Activated T-cell treated with anti-CD3 and anti-CD28 coated beads, Interleukin-2, amount 50 U/mL, for 72 hours (primary cell): ENCODE measurements at regions not wholly inside any gene's neighbourhood (a gene's known extent, or its start where the extent isn't known, plus 50 kb on each side); places are given as distances from the start of the nearest gene placed in this dataset.

ENCODE experiments used
- ATAC-seq, 2 donors: fragments of 150-1000 bp; cut with Tn5 transposase; replicated peaks in 1 of 2; 2 replicates each; pipeline ENCODE4 v1.10.0; 2021; ENCODE audit warnings: moderate library complexity in 2 of 2, mild to moderate bottlenecking in 1 of 2
- DNase-seq, 2 donors: peaks; one replicate each; pipeline ENCODE4 v3.0.0; 2021 to 2022; ENCODE audit warnings: mixed read lengths in 1 of 2
- H3K27ac Mint-ChIP-seq: one replicate; pipeline ENCODE4 v1.8.0; 2022; ENCODE audit warnings: mild to moderate bottlenecking, moderate library complexity, mixed read lengths
- H3K27me3 Mint-ChIP-seq: one replicate; pipeline ENCODE4 v1.8.0; 2022; ENCODE audit warnings: low read depth, mixed read lengths
- H3K36me3 Mint-ChIP-seq, 2 donors: one replicate each; pipeline ENCODE4 v1.8.0; 2022; ENCODE audit warnings: mixed read lengths in 2 of 2, mild to moderate bottlenecking in 1 of 2; ENCODE audit not compliant: insufficient read depth in 2 of 2
- H3K4me1 Mint-ChIP-seq: one replicate; pipeline ENCODE4 v1.8.0; 2022; ENCODE audit warnings: low read depth, mixed read lengths
- H3K4me3 Mint-ChIP-seq, 2 donors: one replicate each; pipeline ENCODE4 v1.8.0; 2022; ENCODE audit warnings: mild to moderate bottlenecking in 2 of 2, mixed read lengths in 2 of 2, moderate library complexity in 2 of 2
- H3K9me3 Mint-ChIP-seq, 2 donors: one replicate each; pipeline ENCODE4 v1.8.0; 2022; ENCODE audit warnings: mixed read lengths in 2 of 2

DNA sequence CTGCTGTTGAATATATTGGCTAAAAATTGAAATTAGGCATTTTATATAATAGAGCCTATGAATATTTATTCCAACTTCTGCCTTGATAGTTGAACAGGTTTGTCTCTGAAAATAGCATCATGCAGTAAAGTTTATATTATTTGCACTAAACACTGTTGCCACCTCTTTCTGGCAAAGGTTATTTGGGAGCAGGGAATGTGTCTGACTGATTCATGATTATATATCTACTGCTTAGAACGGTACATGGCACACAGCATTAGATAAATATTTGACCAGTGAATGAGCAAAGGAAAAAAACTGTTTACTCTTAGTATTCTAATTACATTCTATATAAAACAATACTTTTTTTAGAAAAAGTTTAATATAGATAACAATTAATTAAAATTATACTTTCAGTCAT lies 123.1 kb upstream of the MGAT4C start:
- Mint-ChIP-seq H3K27ac (no peak overlapping the region), H3K4me1 (no peaks in the 10 kb centered on the region), H3K27me3 (no peaks in the 10 kb centered on the region), H3K36me3 (peaks cover 0 to 1% of the 10 kb centered on the region in 2 donors), H3K4me3 (no peak overlapping the region), H3K9me3 (peaks cover 4 to 12% of the 10 kb centered on the region in 2 donors)
- no peak for DNase-seq
- no peak for ATAC-seq

- DNase-seq (no peak), ATAC-seq (no peak)
- Mint-ChIP-seq H3K27me3 (no peaks in the 10 kb centered on the region), H3K9me3 (peaks cover 0 to 4% of the 10 kb centered on the region in 2 donors), H3K4me3 (no peak overlapping the region), H3K27ac (no peak overlapping the region), H3K4me1 (no peaks in the 10 kb centered on the region), H3K36me3 (peaks cover 0 to 1% of the 10 kb centered on the region in 2 donors)
Observed at GRCh38 chr12:86376052-86376451, 119.9 kb upstream of the MGAT4C start.

- Mint-ChIP-seq H3K27me3 (no peaks in the 10 kb centered on the region), H3K4me1 (no peaks in the 10 kb centered on the region), H3K27ac (no peak overlapping the region), H3K36me3 (peaks cover 0 to 1% of the 10 kb centered on the region in 2 donors), H3K4me3 (no peak overlapping the region), H3K9me3 (peaks cover 0 to 4% of the 10 kb centered on the region in 2 donors)
- DNase-seq (no peak), ATAC-seq (no peak)
Observed at GRCh38 chr12:86373813-86374212, 117.6 kb upstream of the MGAT4C start.

GRCh38 chr12:86367137-86367536 lies 110.9 kb upstream of the MGAT4C start:
- ATAC-seq (no peak), DNase-seq (no peak)
- peaks cover 2 to 4% of the 10 kb centered on the region in 2 donors for H3K9me3 Mint-ChIP-seq
- H3K4me3 Mint-ChIP-seq: no peak overlapping the region
- H3K27me3 Mint-ChIP-seq: no peaks in the 10 kb centered on the region
- H3K36me3 Mint-ChIP-seq: peaks cover 0 to 2% of the 10 kb centered on the region in 2 donors
- H3K27ac Mint-ChIP-seq: no peak overlapping the region
- H3K4me1 Mint-ChIP-seq: no peaks in the 10 kb centered on the region

DNA sequence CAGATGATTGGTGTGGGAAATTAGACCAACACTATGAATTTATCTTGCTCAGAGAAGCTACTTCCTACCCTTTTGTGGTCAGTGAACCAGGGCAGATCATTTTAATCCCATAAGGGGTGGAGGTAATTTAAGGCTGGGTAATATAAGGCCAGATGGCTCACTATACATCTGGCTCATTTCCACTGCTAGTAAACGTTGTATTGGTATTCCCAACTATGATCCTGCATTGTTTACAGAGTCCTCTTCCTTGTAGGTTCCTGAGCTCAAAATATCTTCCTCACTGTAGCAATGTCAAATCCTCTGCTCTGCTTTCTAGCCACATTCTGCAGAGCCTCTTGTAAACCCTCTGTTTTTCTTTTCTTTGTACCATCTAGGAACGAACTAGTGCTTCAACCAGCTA lies 93.0 kb upstream of the MGAT4C start:
- Mint-ChIP-seq H3K4me1 (no peaks in the 10 kb centered on the region), H3K36me3 (peaks cover 0 to 2% of the 10 kb centered on the region in 2 donors), H3K27ac (no peak overlapping the region), H3K4me3 (no peak overlapping the region), H3K27me3 (no peaks in the 10 kb centered on the region), H3K9me3 (peaks cover 3% of the 10 kb centered on the region in 2 donors)
- DNase-seq (no peak), ATAC-seq (no peak)

DNA sequence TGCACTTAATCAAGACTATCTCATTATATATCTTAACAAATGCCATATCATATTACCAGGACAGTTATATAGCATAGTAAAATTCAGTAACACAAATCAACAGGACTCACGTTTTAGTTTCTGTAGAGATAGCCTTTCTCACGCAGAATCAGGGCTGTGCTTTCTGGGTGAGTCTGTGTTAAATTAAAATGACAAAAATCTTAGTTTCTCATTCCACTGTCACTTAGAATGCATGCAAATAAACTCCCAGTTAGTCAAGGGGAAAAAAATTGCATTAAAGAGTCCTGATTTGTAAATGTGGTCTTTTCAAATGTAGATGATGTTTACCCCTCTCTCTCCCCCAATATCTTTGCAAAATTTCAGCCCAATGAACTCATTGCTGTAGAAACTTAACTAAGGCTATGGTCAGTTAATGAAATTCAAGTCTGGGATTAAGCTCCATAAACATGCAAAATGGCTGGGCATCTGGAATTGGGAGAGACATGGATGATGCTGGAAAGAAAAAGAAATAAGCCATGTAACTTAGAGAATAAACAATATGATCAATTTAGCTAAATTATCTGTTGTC lies 77.8 kb upstream of the MGAT4C start:
- ATAC-seq (no peak), DNase-seq (no peak)
- peaks cover 4 to 9% of the 10 kb centered on the region in 2 donors for H3K9me3 Mint-ChIP-seq
- no peaks in the 10 kb centered on the region for H3K4me1 Mint-ChIP-seq
- H3K27me3 Mint-ChIP-seq: no peaks in the 10 kb centered on the region
- H3K4me3 Mint-ChIP-seq: no peak overlapping the region
- no peak overlapping the region for H3K27ac Mint-ChIP-seq
- H3K36me3 Mint-ChIP-seq: no peaks in the 10 kb centered on the region

DNA sequence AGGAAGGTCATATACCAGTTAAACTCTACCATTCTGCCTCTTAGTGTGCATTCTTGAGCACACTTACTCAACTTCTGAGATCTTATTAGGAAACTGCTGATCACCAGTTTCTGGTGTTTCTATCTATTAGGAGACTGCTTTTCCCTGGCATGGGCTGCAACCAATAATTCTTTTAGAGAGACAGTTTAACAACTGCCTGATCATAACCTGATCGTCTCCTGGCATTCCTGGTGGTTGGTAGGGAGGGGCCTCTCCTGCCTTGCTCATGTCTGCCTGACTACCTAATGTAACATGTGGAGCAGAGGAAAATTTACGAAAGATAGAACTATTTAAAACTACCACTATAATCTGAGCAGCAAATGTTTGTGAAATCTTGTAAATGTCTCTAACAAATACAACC lies 75.3 kb upstream of the MGAT4C start:
- peaks cover 4 to 9% of the 10 kb centered on the region in 2 donors for H3K9me3 Mint-ChIP-seq
- no peak overlapping the region for H3K27ac Mint-ChIP-seq
- H3K27me3 Mint-ChIP-seq: no peaks in the 10 kb centered on the region
- no peak overlapping the region for H3K4me3 Mint-ChIP-seq
- DNase-seq: no peak
- no peaks in the 10 kb centered on the region for H3K36me3 Mint-ChIP-seq
- ATAC-seq: no peak
- H3K4me1 Mint-ChIP-seq: no peaks in the 10 kb centered on the region

- Mint-ChIP-seq H3K9me3 (peaks cover 4 to 8% of the 10 kb centered on the region in 2 donors), H3K4me3 (no peak overlapping the region), H3K36me3 (no peaks in the 10 kb centered on the region), H3K27ac (no peak overlapping the region), H3K27me3 (no peaks in the 10 kb centered on the region), H3K4me1 (no peaks in the 10 kb centered on the region)
- no peak for DNase-seq
- no peak for ATAC-seq
Observed at GRCh38 chr12:86331012-86331411, 74.8 kb upstream of the MGAT4C start.

DNA sequence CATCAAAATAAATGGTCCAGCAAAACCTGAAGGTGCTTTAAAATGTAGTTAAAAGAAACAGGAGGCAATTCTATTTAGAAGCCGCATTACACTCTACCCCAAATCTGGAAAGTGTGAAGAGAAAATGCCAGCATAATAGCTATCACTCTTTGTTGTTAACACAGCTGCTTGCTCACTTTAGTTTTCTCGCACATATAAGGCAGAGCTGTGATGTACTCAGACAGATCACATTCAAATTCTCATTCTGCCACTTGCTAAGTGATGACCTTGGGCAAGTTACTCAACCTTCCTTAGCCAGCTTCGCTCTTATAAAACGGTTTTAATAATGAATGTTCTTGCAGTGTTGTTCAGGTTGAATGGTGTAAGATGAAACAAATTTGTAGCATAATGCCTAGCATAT lies 56.0 kb upstream of the MGAT4C start:
- Mint-ChIP-seq H3K27me3 (no peaks in the 10 kb centered on the region), H3K4me3 (no peak overlapping the region), H3K36me3 (no peaks in the 10 kb centered on the region), H3K9me3 (peaks cover 3 to 6% of the 10 kb centered on the region in 2 donors), H3K4me1 (no peaks in the 10 kb centered on the region), H3K27ac (no peak overlapping the region)
- ATAC-seq: no peak
- DNase-seq: no peak
